NB4 (cell line): ENCODE measurements at regions not wholly inside any gene's neighbourhood (a gene's known extent, or its start where the extent isn't known, plus 50 kb on each side); places are given as distances from the start of the nearest gene placed in this dataset.

Experiments
- DNase-seq: peaks from one replicate; pipeline ENCODE4 v3.0.0; 2010; ENCODE audit warnings: low read depth
- H3K4me3 ChIP-seq: one replicate; pipeline ENCODE4 v1.5.1; 2011; ENCODE audit warnings: mild to moderate bottlenecking, low read depth, low read length, moderate library complexity
- MYC ChIP-seq: IDR thresholded peaks from 2 replicates; pipeline ENCODE4 v1.6.1; 2011; ENCODE audit warnings: low read depth, low read length
- POLR2A ChIP-seq: IDR thresholded peaks from 2 replicates; pipeline ENCODE4 v1.6.1; 2011; ENCODE audit warnings: mild to moderate bottlenecking; ENCODE audit not compliant: insufficient read length; ENCODE audit errors: extremely low read depth
- TF ChIP-seq, protein P1 (sequence below): IDR thresholded peaks from one replicate; pipeline ENCODE4 v1.5.1; 2012; ENCODE audit warnings: low read depth, low read length
- TF ChIP-seq, protein P2 (sequence below): IDR thresholded peaks from 2 replicates; pipeline ENCODE4 v1.6.1; 2011; ENCODE audit warnings: low read depth, low read length

DNA sequence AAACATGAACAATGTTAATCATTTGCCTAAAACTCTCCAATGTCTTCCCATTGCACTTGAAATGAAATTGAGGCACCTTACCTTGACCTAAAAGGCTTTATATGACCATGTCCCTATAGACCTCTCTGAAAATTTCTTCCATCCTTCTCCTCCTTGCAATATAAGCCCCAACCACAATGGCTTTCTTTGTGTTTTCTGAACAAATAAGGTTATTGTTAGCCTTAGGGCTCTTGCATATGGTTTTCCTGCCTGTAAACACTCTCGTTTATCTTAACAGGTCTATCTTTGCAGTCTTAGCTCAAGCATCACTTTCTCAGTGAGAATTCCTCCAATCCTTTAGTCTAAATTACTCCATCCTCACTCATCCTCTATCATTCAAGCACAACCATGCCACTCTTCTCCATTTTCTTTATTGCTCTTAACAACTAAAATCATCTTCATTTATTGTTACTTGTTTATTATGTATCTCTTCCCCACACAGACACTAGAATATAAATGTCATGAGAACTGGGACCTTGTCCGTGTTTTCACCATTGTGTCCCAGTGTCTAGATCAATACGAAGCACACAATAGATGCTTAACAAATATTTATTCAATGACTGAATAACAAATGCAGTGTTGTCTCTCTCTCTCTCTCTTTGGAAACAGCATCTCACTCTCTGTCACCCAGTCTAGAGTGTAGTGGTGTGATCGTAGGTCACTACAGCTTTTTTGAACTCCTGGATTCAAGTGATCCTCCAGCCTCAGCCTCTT lies 129.3 kb downstream of the RDH14 start:
- no peak for DNase-seq
- no peak for TF ChIP-seq MYC
- no peak for TF ChIP-seq POLR2A
- no peak overlapping the region for H3K4me3 ChIP-seq

- DNase-seq, result no peak
- TF ChIP-seq MYC (no peak), POLR2A (no peak)
- TF ChIP-seq, protein P1, sequence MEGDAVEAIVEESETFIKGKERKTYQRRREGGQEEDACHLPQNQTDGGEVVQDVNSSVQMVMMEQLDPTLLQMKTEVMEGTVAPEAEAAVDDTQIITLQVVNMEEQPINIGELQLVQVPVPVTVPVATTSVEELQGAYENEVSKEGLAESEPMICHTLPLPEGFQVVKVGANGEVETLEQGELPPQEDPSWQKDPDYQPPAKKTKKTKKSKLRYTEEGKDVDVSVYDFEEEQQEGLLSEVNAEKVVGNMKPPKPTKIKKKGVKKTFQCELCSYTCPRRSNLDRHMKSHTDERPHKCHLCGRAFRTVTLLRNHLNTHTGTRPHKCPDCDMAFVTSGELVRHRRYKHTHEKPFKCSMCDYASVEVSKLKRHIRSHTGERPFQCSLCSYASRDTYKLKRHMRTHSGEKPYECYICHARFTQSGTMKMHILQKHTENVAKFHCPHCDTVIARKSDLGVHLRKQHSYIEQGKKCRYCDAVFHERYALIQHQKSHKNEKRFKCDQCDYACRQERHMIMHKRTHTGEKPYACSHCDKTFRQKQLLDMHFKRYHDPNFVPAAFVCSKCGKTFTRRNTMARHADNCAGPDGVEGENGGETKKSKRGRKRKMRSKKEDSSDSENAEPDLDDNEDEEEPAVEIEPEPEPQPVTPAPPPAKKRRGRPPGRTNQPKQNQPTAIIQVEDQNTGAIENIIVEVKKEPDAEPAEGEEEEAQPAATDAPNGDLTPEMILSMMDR, result no peak
- TF ChIP-seq, protein P2, sequence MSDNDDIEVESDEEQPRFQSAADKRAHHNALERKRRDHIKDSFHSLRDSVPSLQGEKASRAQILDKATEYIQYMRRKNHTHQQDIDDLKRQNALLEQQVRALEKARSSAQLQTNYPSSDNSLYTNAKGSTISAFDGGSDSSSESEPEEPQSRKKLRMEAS, result no peak
- H3K4me3 ChIP-seq, result no peak overlapping the region
Observed at GRCh38 chr2:18428516-18428915, 131.9 kb downstream of the RDH14 start.

- no peak for DNase-seq
- TF ChIP-seq, protein P1, result no peak
- TF ChIP-seq, protein P2, result no peak
- TF ChIP-seq POLR2A, result no peak
- no peak for TF ChIP-seq MYC
- no peak overlapping the region for H3K4me3 ChIP-seq
Observed at GRCh38 chr2:18427762-18428161, 132.7 kb downstream of the RDH14 start.

DNA sequence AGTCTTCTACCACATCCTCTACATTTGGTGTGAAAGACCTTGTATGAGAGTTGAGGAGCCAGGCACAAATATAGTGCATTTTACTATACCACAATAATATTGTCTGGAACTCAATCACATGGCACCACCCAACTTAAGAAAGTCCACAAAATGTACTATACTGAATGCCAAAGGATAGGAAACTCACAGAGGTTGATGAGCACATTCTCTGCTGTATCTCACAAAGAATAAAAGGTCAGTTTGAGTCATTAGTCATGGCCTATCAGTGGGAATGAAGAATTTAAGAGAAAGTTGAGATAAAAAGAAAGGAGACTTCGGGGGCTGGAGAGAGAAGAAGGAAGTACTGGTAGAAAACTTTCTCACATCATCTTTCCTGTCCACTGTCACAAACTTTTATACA lies 134.3 kb downstream of the RDH14 start:
- no peak overlapping the region for H3K4me3 ChIP-seq
- TF ChIP-seq POLR2A, result no peak
- no peak for DNase-seq

DNA sequence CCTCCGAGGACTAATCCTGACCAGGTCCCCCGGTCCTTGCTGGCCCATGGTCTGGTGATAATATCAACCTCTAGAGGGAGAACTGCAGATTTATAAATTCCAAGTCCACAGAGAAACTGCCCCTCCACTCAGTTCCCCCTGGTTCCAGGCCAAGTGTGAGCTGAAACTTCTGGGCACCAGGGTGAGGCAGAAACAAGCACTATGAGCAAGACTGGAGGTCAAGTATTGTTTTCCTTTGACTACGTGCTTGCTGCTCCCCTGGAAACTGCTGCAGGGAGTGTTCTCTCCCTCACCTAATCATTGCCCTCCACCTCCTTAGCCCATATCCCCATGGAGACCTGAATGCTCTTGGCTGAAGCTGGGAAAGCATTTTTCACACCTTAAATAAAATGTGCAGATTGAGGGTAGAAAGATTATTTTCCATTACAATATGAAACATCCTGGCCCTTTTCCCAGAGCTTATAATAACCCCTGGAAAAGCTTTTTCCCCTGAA lies 135.2 kb downstream of the RDH14 start:
- TF ChIP-seq, protein P2, result no peak
- TF ChIP-seq POLR2A (no peak), MYC (no peak)
- TF ChIP-seq, protein P1, result no peak
- DNase-seq, result no peak
- H3K4me3 ChIP-seq, result no peak overlapping the region

DNA sequence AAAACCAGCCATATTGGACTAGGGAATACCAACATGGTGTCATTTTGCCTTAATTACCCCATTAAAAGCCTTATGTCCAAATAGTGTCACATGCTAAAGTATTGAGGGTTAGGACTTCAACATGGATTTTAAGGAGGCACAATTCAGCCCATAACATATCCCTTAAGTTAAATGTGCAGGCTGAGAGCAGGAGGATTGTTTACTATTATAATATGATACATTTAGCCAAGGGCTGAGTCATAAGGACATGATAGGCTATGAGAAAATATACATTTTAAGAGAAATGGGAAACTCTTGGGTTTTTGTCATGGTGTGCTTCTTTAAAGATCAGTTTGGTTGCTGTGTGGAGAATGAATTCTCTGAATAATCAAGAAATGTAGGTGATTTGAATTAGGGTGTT lies 136.8 kb downstream of the RDH14 start:
- TF ChIP-seq, protein P1, result no peak
- TF ChIP-seq, protein P2, result no peak
- TF ChIP-seq POLR2A (no peak), MYC (no peak)
- no peak for DNase-seq
- H3K4me3 ChIP-seq, result no peak overlapping the region
